Gastroesophageal sphincter (tissue), 4 donors: ENCODE measurements at regions not wholly inside any gene's neighbourhood (a gene's known extent, or its start where the extent isn't known, plus 50 kb on each side); places are given as distances from the start of the nearest gene placed in this dataset.

ENCODE experiments used
- ATAC-seq: fragments of 150-250 bp; one replicate; pipeline ENCODE4 v1.9.1; 2016; ENCODE audit warnings: mild to moderate bottlenecking, moderate library complexity
- H3K27ac ChIP-seq, 4 donors: fragments of 200-600 bp; sonication (generic) in 3 of 4; 1 replicate in 3 of 4; 2 replicates in 1 of 4; pipeline ENCODE4 v1.5.1; 2016 to 2019
- H3K27me3 ChIP-seq: fragments of 200-600 bp; sonication (generic); one replicate; pipeline ENCODE4 v1.5.1; 2019
- H3K36me3 ChIP-seq, 2 donors: fragments of 200-600 bp; sonication (generic); one replicate each; pipeline ENCODE4 v1.5.1; 2019; ENCODE audit warnings: control low read depth in 1 of 2
- H3K4me1 ChIP-seq, 3 donors: fragments of 200-600 bp; sonication (generic); 1 replicate in 2 of 3; 2 replicates in 1 of 3; pipeline ENCODE4 v1.5.1; 2016 to 2019; ENCODE audit warnings: control low read depth in 2 of 3
- H3K4me3 ChIP-seq, 2 donors: fragments of 200-600 bp; sonication (generic); one replicate each; pipeline ENCODE4 v1.5.1; 2019; ENCODE audit warnings: mild to moderate bottlenecking in 1 of 2, moderate library complexity in 1 of 2
- H3K9me3 ChIP-seq, 3 donors: fragments of 200-600 bp; sonication (generic); one replicate each; pipeline ENCODE4 v1.5.1; 2017 to 2019; ENCODE audit warnings: control low read depth in 2 of 3
- CTCF ChIP-seq, 4 experiments: fragments of 200-600 bp in 2 of 4; fragments of 450-650 bp in 2 of 4; sonication (generic) in 1 of 4; IDR thresholded peaks; one replicate each; pipeline ENCODE4 v1.5.1; 2017 to 2019; ENCODE audit warnings: antibody characterized with exemption in 4 of 4, mild to moderate bottlenecking in 2 of 4, moderate library complexity in 2 of 4
- EP300 ChIP-seq: sonication (generic); formaldehyde crosslinking; IDR thresholded peaks from one replicate; pipeline ENCODE4 v1.6.1; 2017; ENCODE audit warnings: antibody characterized with exemption, mild to moderate bottlenecking
- POLR2A ChIP-seq, 2 donors: fragments of 450-650 bp; IDR thresholded peaks; one replicate each; pipeline ENCODE4 v1.6.1; 2017; ENCODE audit warnings: antibody characterized with exemption in 2 of 2, mild to moderate bottlenecking in 2 of 2, moderate library complexity in 1 of 2
- POLR2AphosphoS5 ChIP-seq: sonication (generic); formaldehyde crosslinking; IDR thresholded peaks from one replicate; pipeline ENCODE4 v1.6.1; 2017; ENCODE audit warnings: antibody characterized with exemption
- WGBS, 2 donors: methylation state at CpG; one replicate each; pipeline ENCODE4 v1.1.5; 2018; ENCODE audit warnings: low coverage in 1 of 2; 5-methylcytosine and 5-hydroxymethylcytosine counted together

- Histone ChIP-seq H3K36me3 (no peaks in the 10 kb centered on the region), H3K27me3 (no peaks in the 10 kb centered on the region), H3K4me3 (no peak overlapping the region), H3K4me1 (no peaks in the 10 kb centered on the region), H3K9me3 (no peaks in the 10 kb centered on the region), H3K27ac (no peak overlapping the region)
- TF ChIP-seq POLR2AphosphoS5 (no peak), EP300 (no peak), POLR2A (IDR thresholded peaks at IDR 0.05) (no peak), CTCF (IDR thresholded peaks at IDR 0.05) (no peak)
- no peak for ATAC-seq
- 86 to 87% methylated on average over 2 to 5 of the region's 8 CpGs for WGBS, 2 donors
Observed at GRCh38 chr2:8617590-8617989, 64.3 kb upstream of the ID2 start.

- no peaks in the 10 kb centered on the region for H3K9me3 ChIP-seq
- H3K4me1 ChIP-seq: no peaks in the 10 kb centered on the region
- no peak for TF ChIP-seq CTCF (IDR thresholded peaks at IDR 0.05)
- no peak for TF ChIP-seq POLR2AphosphoS5
- TF ChIP-seq EP300: no peak
- TF ChIP-seq POLR2A (IDR thresholded peaks at IDR 0.05): no peak
- no peaks in the 10 kb centered on the region for H3K27me3 ChIP-seq
- no peak overlapping the region for H3K27ac ChIP-seq
- ATAC-seq: no peak
- WGBS, 2 donors: no CpG with 5 or more reads among the region's 5 CpGs
- H3K4me3 ChIP-seq: no peak overlapping the region
- H3K36me3 ChIP-seq: no peaks in the 10 kb centered on the region
Observed at GRCh38 chr2:8619071-8619470, 62.8 kb upstream of the ID2 start.

- ATAC-seq: peak; percentile 39
- H3K4me1 ChIP-seq: no peaks in the 10 kb centered on the region
- H3K27ac ChIP-seq: no peak overlapping the region
- H3K36me3 ChIP-seq: no peaks in the 10 kb centered on the region
- H3K4me3 ChIP-seq: no peak overlapping the region
- TF ChIP-seq EP300 (no peak), POLR2AphosphoS5 (no peak), CTCF (IDR thresholded peaks at IDR 0.05) (no peak), POLR2A (IDR thresholded peaks at IDR 0.05) (no peak)
- no peaks in the 10 kb centered on the region for H3K9me3 ChIP-seq
- H3K27me3 ChIP-seq: no peaks in the 10 kb centered on the region
- 64 to 78% methylated on average over 4 to 5 of the region's 7 CpGs for WGBS, 2 donors
Observed at GRCh38 chr2:8620611-8621382, 61.1 kb upstream of the ID2 start.

GRCh38 chr2:8622199-8622911, 59.5 kb upstream of the ID2 start:
- 71 to 89% methylated on average over 1 to 4 of the region's 7 CpGs for WGBS, 2 donors
- Histone ChIP-seq H3K27ac (no peak overlapping the region), H3K9me3 (no peaks in the 10 kb centered on the region), H3K4me1 (no peaks in the 10 kb centered on the region), H3K27me3 (no peaks in the 10 kb centered on the region), H3K36me3 (no peaks in the 10 kb centered on the region), H3K4me3 (no peak overlapping the region)
- ATAC-seq: no peak
- no peak for TF ChIP-seq EP300
- TF ChIP-seq POLR2AphosphoS5: no peak
- no peak for TF ChIP-seq CTCF (IDR thresholded peaks at IDR 0.05)
- no peak for TF ChIP-seq POLR2A (IDR thresholded peaks at IDR 0.05)
